HEK293 (cell line): ENCODE measurements at regions not wholly inside any gene's neighbourhood (a gene's known extent, or its start where the extent isn't known, plus 50 kb on each side); places are given as distances from the start of the nearest gene placed in this dataset.

ENCODE experiments used
- CTCF ChIA-PET: fragments of 350-600 bp; formaldehyde crosslinking; extraction: SDS; loops from one replicate; lab custom pipeline; 2021; ENCODE audit warnings: antibody characterized with exemption; lab: Yijun Ruan, JAX
- POLR2A ChIA-PET: fragments of 300-600 bp; formaldehyde crosslinking; extraction: SDS; loops from one replicate; lab custom pipeline; 2020; ENCODE audit warnings: antibody characterized with exemption, inconsistent platforms; lab: Yijun Ruan, JAX
- H3K27ac ChIP-seq: fragments of 200-500 bp; sonication (Bioruptor generic); 2 replicates; pipeline ENCODE4 v1.5.1; 2014; ENCODE audit warnings: low read depth, low read length, control low read depth, inconsistent platforms; ENCODE audit errors: extremely low read depth
- H3K36me3 ChIP-seq, 2 experiments: fragments of 200-500 bp in 1 of 2; sonication (Bioruptor generic) in 1 of 2; 1 replicate in 1 of 2; 2 replicates in 1 of 2; pipeline ENCODE4 v1.5.1; 2014 to 2017; ENCODE audit warnings: inconsistent platforms in 2 of 2, low read length in 2 of 2; ENCODE audit not compliant: control insufficient read depth in 2 of 2, insufficient read depth in 1 of 2
- H3K4me1 ChIP-seq: fragments of 200-500 bp; sonication (Bioruptor generic); 2 replicates; pipeline ENCODE4 v1.5.1; 2014; ENCODE audit warnings: mild to moderate bottlenecking, low read length, inconsistent platforms; ENCODE audit not compliant: control insufficient read depth, insufficient read depth
- H3K4me3 ChIP-seq: 2 replicates; pipeline ENCODE4 v1.5.1; 2011; ENCODE audit warnings: low read depth, mild to moderate bottlenecking, control low read depth, low read length, moderate library complexity
- H3K9me3 ChIP-seq: fragments of 200-500 bp; sonication (Bioruptor generic); 2 replicates; pipeline ENCODE4 v1.5.1; 2014; ENCODE audit warnings: low read depth, low read length, inconsistent platforms; ENCODE audit not compliant: control insufficient read depth, insufficient read depth
- EGR2 ChIP-seq: fragments of 450-650 bp; formaldehyde crosslinking; IDR thresholded peaks from 2 replicates; pipeline ENCODE4 v1.5.1; 2016; ENCODE audit warnings: low read depth, missing biosample characterization, missing genetic modification characterization
- KLF16 ChIP-seq: fragments of 450-650 bp; formaldehyde crosslinking; IDR thresholded peaks from 2 replicates; pipeline ENCODE4 v1.5.1; 2017; ENCODE audit warnings: missing biosample characterization, missing genetic modification characterization
- KLF7 ChIP-seq: fragments of 450-650 bp; formaldehyde crosslinking; IDR thresholded peaks from 2 replicates; pipeline ENCODE4 v1.5.1; 2016; ENCODE audit warnings: missing biosample characterization, missing genetic modification characterization, borderline replicate concordance
- SCRT2 ChIP-seq: fragments of 450-650 bp; formaldehyde crosslinking; IDR thresholded peaks from 2 replicates; pipeline ENCODE4 v1.5.1; 2016; ENCODE audit warnings: missing biosample characterization, missing genetic modification characterization
- ZFHX2 ChIP-seq: fragments of 450-650 bp; formaldehyde crosslinking; conservative IDR thresholded peaks from 2 replicates; pipeline ENCODE4 v1.5.1; 2016; ENCODE audit warnings: missing biosample characterization, missing genetic modification characterization
- ZFP3 ChIP-seq: fragments of 450-650 bp; formaldehyde crosslinking; IDR thresholded peaks from 2 replicates; pipeline ENCODE4 v1.5.1; 2016; ENCODE audit warnings: low read depth, missing biosample characterization, missing genetic modification characterization
- ZFP41 ChIP-seq: fragments of 450-650 bp; formaldehyde crosslinking; IDR thresholded peaks from 2 replicates; pipeline ENCODE4 v1.5.1; 2016; ENCODE audit warnings: missing biosample characterization, missing genetic modification characterization, borderline replicate concordance
- ZNF148 ChIP-seq: fragments of 450-650 bp; formaldehyde crosslinking; IDR thresholded peaks from 2 replicates; pipeline ENCODE4 v1.5.0; 2017; ENCODE audit warnings: missing biosample characterization, missing genetic modification characterization, borderline replicate concordance
- ZNF2 ChIP-seq: fragments of 450-650 bp; formaldehyde crosslinking; IDR thresholded peaks from 2 replicates; pipeline ENCODE4 v1.5.1; 2016; ENCODE audit warnings: missing biosample characterization, missing genetic modification characterization
- ZNF621 ChIP-seq: fragments of 450-650 bp; formaldehyde crosslinking; IDR thresholded peaks from 2 replicates; pipeline ENCODE4 v1.5.1; 2017; ENCODE audit warnings: missing biosample characterization, missing genetic modification characterization
- ZNF624 ChIP-seq: fragments of 450-650 bp; formaldehyde crosslinking; IDR thresholded peaks from 2 replicates; pipeline ENCODE4 v1.5.1; 2017; ENCODE audit warnings: missing biosample characterization, missing genetic modification characterization
- ZSCAN23 ChIP-seq: fragments of 450-650 bp; formaldehyde crosslinking; IDR thresholded peaks from 2 replicates; pipeline ENCODE4 v1.5.1; 2016; ENCODE audit warnings: missing biosample characterization, missing genetic modification characterization
- TF ChIP-seq, protein P1 (sequence below): fragments of 450-650 bp; formaldehyde crosslinking; IDR thresholded peaks from 2 replicates; pipeline ENCODE4 v1.5.1; 2017; ENCODE audit warnings: missing biosample characterization, missing genetic modification characterization
- TF ChIP-seq, protein P2 (sequence below): fragments of 450-650 bp; IDR thresholded peaks from 2 replicates; pipeline ENCODE4 v1.5.1; 2018; ENCODE audit warnings: missing biosample characterization, missing genetic modification characterization

- TF ChIP-seq ZNF624 (tag by site-specific recombination): no peak
- TF ChIP-seq ZFP3: no peak
- no peak for TF ChIP-seq SCRT2 (tag by site-specific recombination)
- TF ChIP-seq ZNF621 (tag by site-specific recombination): no peak
- TF ChIP-seq ZFP41 (tag by site-specific recombination): no peak
- TF ChIP-seq, protein P1, sequence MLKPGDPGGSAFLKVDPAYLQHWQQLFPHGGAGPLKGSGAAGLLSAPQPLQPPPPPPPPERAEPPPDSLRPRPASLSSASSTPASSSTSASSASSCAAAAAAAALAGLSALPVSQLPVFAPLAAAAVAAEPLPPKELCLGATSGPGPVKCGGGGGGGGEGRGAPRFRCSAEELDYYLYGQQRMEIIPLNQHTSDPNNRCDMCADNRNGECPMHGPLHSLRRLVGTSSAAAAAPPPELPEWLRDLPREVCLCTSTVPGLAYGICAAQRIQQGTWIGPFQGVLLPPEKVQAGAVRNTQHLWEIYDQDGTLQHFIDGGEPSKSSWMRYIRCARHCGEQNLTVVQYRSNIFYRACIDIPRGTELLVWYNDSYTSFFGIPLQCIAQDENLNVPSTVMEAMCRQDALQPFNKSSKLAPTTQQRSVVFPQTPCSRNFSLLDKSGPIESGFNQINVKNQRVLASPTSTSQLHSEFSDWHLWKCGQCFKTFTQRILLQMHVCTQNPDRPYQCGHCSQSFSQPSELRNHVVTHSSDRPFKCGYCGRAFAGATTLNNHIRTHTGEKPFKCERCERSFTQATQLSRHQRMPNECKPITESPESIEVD (tag by site-specific recombination): no peak
- no peak for TF ChIP-seq KLF16 (tag by site-specific recombination)
- TF ChIP-seq ZSCAN23 (tag by site-specific recombination): no peak
- no peak for TF ChIP-seq ZNF148 (tag by site-specific recombination)
- CTCF ChIA-PET: interaction anchor here (0.5 to 1.4 kb wide), 4 partner anchors 12 to 775 kb away, joined by 3 to 4 read pairs (median 3); no protein-coding TSS in a partner anchor
- no peaks in the 10 kb centered on the region for H3K4me1 ChIP-seq
- H3K36me3 ChIP-seq: no peaks in the 10 kb centered on the region
- no peak overlapping the region for H3K27ac ChIP-seq
- POLR2A ChIA-PET: no interaction called here
- no peak overlapping the region for H3K4me3 ChIP-seq
- H3K9me3 ChIP-seq: no peaks in the 10 kb centered on the region
Observed at GRCh38 chr11:115941044-115941443, 436.8 kb upstream of the CADM1 start.

- no peak overlapping the region for H3K4me3 ChIP-seq
- ChIA-PET POLR2A (no interaction called here), CTCF (interaction anchor here (1.1 kb wide), 1 partner anchor 11 kb away, joined by 3 read pairs; no protein-coding TSS in a partner anchor)
- no peaks in the 10 kb centered on the region for H3K9me3 ChIP-seq
- H3K4me1 ChIP-seq: no peaks in the 10 kb centered on the region
- peak; percentile 71 for TF ChIP-seq EGR2 (tag by site-specific recombination)
- TF ChIP-seq ZFHX2 (tag by site-specific recombination): peak; percentile 31
- TF ChIP-seq KLF7 (tag by site-specific recombination): no peak
- no peak for TF ChIP-seq ZNF2 (tag by site-specific recombination)
- no peak overlapping the region for H3K27ac ChIP-seq
- no peaks in the 10 kb centered on the region for H3K36me3 ChIP-seq
Observed at GRCh38 chr11:115939731-115940421, 435.7 kb upstream of the CADM1 start.

- no peaks in the 10 kb centered on the region for H3K4me1 ChIP-seq
- ChIA-PET CTCF (interaction anchor here (1.1 kb wide), 1 partner anchor 10 kb away, joined by 3 read pairs; no protein-coding TSS in a partner anchor), POLR2A (no interaction called here)
- TF ChIP-seq ZFHX2 (tag by site-specific recombination): 0 out of 2 replicates have a peak, but pooled peaks have one; percentile 21
- TF ChIP-seq, protein P2, sequence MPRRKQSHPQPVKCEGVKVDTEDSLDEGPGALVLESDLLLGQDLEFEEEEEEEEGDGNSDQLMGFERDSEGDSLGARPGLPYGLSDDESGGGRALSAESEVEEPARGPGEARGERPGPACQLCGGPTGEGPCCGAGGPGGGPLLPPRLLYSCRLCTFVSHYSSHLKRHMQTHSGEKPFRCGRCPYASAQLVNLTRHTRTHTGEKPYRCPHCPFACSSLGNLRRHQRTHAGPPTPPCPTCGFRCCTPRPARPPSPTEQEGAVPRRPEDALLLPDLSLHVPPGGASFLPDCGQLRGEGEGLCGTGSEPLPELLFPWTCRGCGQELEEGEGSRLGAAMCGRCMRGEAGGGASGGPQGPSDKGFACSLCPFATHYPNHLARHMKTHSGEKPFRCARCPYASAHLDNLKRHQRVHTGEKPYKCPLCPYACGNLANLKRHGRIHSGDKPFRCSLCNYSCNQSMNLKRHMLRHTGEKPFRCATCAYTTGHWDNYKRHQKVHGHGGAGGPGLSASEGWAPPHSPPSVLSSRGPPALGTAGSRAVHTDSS (tag by site-specific recombination): no peak
- no peak overlapping the region for H3K4me3 ChIP-seq
- H3K36me3 ChIP-seq: no peaks in the 10 kb centered on the region
- no peak overlapping the region for H3K27ac ChIP-seq
- H3K9me3 ChIP-seq: no peaks in the 10 kb centered on the region
Observed at GRCh38 chr11:115939104-115939730, 435.0 kb upstream of the CADM1 start.
